CMK (cell line): ENCODE measurements at regions not wholly inside any gene's neighbourhood (a gene's known extent, or its start where the extent isn't known, plus 50 kb on each side); places are given as distances from the start of the nearest gene placed in this dataset.

ENCODE experiments used
- DNase-seq: peaks from one replicate; pipeline ENCODE4 v3.0.0-alpha.2; 2010; ENCODE audit warnings: low read depth

DNA sequence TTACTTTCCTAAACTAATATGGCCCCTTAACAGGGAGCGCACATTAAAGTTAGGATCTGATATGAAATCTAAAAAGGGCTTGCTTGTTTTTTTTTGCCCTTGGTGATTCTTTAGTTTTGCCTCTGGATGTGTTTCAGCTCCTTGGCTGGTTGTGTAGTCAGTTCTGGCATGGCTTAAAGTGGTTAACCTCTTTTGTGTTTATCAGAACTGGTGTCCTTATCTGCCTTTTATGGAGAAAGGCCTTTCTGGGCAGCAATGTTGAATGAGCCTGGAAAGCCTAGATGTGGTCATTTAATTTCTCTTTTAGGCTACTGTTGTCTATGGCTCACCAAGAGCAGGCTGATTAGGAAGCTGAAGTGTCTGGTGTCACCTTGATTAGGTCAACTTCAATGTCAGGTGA is 254.5 kb upstream of the ROPN1 start:
- no peak for DNase-seq

DNA sequence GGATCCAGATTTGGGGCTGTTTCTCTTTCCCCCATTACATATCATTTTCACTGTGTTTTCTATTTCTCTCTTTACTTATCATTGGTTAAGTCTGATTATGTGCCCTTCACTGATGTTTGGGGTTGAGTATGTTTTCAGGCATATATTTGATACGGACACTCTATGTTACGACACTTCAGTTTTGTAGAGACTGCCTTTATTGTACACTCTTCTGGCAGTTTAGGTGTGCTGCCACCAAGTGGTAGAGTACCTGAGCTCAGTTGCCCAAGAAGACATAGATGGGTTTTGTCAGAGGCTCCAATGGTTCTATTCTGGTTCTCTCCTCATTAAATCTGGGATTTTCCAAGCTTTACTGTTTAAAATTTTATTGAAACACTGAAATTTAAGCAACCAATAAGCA is 255.0 kb upstream of the ROPN1 start:
- DNase-seq = no peak

DNA sequence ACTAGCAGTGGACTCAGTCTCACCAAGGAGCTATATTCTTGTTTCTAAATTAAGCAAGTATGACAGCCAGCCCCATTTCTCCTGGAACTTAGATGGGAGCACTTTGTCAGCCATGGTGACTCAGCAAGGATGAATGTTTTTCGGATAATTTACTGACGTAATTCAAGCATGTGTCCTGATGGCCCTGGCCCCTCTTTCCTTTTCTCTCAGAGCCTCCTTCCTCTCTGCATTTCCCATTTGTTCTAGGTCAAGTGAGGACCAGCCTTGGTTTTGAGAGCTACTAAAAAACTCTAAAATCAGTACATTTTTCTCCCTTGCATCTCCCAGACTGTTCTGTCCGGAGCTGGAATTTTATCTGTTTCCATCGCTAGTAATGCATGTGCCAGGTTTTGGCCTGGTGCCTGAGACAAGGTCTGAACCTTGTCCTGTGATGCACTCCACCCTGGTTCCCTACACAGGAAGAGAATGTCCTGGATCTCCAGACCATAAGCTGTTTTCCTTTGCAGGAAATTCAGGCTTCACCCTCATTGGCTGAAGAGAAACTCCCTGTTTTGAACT is 256.6 kb upstream of the ROPN1 start:
- no peak for DNase-seq

DNA sequence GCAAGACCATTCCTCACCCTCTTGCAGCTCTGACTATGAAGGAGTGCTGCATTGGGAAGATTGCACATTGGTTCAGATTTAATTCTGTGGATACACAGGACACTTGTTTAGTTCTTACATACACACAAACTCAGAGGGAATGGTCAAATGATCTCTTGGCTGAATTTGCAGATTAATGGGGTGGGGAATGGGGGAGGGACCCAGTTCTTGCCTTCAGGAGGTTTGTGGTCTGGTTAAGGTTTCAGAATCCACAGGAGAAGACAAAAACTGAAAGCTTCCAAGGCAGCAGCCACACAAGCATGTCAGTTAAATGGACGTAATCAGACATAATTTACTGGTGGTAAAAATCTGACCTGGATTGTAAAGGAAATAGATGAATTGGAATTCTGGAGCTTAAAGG is 257.1 kb upstream of the ROPN1 start:
- DNase-seq = no peak

DNA sequence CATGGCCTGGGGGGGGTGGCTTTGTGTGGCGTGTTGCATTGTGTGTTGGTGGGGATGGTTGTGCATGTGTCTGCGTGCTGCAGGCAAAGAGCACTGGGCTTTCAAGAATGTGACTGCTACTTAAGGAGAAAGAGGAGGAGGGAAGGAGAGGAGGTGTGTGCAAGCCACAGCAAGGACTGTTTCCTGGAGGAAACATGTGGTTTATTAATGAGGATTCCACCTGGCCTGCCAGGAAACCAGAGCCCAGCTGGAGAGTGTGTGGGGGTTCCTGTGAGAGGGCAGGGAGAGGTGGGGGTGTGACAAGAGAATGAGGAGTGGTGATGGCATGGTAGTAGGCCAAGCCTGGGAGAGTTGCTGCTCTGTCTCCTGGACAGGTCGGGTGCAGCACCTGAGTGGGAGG is 258.1 kb upstream of the ROPN1 start:
- DNase-seq = no peak

DNA sequence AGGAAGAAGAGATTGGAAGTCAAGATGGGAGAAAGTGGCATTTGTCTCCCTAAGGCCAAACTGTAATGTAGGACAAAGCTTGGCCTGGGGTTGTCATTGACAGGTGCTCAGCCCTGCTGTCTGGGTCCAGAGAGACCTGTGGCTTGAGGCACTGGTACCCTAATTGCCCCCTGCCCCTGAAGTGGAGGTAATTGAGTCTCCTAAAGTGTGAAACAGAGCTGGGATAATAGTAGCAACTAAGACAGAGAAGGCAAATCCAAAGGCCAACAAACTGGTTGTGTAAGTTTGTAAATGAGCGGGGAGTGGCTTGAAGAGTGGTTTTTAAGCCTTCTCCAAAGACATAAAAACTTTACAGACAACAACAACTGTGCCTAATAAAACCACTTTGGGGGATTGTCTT is 264.2 kb upstream of the ROPN1 start:
- no peak for DNase-seq

DNA sequence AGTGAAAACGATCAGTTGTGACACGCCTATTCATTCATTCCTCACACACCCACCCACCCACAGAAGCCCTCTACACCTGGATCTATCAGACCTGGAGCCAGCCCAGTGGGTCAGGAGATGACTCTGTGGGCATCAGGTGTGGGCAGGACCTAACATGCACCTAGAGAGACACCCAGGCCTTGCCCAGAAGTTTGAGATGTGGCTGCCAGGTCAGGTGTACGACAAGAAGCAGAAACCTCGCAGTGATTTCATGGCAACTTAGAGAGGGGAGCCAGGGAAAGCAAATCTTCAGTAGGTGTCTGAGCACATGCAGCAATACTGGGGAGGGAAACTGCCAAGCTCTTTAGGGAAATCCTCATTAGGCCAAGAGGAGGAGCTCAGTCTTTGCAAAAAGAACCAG is 264.7 kb upstream of the ROPN1 start:
- DNase-seq = no peak

DNA sequence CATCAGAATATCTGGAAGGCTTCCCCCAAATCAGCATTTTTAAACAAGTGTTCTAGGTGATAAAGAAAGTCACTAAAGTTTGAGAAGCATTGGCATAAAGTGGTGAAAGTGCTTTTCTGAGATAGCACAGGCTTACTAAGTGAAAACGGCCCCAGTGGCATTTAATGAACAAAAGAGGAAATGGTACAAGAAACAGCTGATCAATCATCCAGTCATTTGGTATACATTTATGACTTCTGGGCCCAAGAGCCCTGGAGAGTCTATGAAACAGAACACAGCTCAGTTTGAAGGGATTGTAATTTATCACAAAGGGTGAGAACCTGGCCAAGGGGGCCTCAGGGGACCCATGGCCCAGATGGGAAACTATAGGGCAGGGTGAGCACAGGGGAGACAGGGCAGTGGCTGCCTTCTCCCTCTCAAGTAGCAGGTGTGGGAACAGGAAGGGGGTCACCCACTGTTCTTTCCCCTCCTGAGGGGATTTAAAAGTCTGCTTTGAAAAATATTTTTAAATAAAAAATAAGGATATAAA is 265.5 kb upstream of the ROPN1 start:
- no peak for DNase-seq

DNA sequence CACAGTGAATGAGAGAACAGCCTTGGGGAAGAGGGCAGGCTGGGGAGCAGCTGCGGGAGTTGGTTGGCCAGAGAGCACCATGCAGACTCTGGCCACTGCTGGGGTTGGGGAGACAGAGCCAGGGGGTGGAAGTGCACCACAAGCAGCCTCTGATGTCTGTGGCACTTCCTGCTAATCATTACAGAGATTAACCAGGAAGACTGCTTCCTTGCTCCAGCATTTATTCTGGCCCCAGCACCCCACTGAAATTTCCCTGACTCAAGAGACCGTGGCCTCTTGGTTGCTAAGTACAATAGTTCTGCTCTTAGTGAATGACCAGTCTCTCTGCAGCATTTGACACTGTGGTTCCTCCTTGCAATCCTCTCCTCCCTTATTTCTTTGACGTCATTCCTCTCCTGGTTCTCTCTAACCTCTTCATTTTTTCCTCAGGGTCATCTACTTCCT is 266.2 kb upstream of the ROPN1 start:
- no peak for DNase-seq

DNA sequence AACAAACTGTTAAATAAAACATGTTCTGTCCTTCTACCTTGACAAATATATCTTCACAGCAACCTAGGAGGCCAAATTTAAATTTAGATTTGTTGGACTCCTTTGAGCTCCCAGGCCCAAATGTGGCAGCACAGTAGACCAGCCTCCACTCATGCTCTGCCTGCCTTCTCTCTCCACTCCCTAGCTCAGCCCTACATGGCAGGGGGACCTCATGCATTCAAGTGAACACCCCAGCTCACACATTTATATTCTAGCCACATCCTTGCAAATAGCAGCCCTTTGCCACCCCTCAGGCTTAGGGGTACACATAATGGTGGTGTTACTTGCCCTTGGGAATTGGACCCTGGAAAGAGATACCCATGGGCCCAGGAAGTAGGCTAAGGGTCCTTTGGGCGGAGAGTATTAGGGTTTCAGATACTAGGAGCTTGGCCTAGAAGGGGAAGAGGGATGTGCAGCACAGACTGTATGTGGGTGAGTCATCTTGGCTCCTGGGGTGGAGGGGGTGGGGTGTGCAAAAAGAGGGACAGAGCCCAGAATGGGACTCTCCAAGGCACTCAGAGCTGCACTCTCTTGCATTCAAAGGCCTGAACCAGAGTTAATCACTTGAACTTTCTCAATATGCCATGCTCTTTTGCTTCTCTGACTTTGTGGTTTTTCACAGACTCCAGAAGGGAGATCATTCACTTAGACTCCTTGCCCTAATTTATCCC is 268.4 kb upstream of the ROPN1 start:
- no peak for DNase-seq

DNA sequence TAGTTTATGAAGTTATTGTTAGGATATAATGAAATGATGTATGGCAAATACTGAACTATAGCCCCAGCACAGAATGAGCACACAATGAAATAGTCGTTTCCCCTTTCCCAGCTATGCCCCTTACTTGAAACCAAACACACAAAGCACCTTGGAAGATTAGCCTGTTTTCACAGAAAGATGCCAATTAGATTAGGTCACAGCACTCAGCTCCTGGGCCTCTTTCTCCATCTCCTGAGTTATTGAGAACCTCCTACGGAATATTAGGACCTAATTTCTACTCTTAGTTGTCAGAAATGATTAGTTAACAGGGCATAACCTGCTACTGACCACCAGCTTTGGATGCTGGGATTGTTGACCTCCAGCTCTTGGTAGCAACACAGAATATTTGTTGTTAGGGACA is 269.4 kb upstream of the ROPN1 start:
- no peak for DNase-seq

DNA sequence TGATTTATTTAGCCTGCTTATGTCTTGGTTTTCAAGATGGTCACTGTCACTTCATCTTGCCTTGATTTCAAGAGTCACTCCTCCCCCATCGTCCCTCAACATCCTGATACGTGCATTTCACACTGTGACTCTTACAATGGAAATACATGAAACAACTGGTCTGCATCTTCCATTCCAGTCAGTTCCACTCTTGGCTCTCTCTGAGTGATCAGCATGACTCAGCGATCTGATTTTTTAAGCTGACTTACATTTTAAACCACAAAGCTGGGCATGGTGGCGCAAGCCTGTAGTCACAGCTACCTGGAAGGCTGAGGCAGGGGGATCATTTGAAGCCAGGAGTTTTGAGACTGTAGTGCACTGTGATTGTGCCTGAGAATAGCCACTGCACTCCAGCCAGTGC is 271.2 kb upstream of the ROPN1 start:
- DNase-seq = no peak

DNA sequence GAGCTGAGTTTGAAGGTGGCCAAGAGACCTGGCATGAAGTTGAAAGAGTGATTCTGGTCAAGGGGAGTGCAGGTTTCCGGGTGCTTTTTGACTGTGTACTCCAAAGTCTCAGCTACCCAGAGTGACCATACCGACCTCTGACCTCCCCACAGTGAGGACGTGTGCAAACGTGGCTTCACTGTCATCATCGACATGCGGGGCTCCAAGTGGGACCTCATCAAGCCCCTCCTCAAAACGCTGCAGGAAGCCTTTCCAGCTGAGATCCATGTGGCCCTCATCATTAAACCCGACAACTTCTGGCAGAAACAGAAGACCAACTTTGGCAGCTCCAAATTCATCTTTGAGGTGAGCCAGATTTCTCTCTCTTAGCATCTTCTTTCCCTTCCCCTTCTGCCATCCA is 272.4 kb upstream of the ROPN1 start:
- DNase-seq = no peak

DNA sequence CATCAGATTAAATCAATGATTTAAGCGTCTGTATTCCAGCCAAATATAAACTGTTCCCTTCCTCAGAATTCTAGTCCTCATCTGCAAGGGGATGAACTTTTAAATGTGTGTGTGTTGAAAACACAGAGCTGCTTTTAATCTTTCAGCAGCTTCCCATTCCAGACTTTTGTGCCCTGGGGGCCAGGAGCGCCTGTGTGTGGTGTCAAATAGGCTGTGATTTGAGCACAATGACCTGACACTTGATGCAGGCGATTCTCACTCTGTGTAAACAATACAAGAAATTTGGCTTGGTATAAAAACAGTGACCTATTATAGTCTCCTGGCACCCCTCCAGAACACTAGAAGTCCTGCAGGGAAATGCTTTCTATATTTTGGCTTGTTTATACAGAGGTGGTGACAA is 274.6 kb upstream of the ROPN1 start:
- DNase-seq = no peak

DNA sequence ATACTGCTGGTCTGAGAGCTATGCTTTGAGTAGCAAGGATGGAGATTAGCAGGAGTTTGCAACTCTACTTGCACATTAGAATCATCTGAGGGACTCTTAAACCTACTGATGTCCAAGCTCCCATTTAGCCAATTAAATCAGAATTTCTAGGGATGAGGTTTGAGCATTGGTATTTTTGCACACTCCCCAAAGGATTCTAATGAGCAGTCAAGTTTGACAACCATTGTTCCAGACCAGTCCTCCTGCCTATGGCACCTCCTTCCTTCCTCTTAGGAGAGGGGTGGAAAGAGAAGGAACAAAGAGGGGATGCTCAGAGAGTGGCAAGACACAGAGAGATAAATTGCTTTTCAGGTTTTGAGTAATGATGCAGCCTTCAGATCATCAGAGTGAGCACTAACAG is 275.5 kb upstream of the ROPN1 start:
- no peak for DNase-seq

DNA sequence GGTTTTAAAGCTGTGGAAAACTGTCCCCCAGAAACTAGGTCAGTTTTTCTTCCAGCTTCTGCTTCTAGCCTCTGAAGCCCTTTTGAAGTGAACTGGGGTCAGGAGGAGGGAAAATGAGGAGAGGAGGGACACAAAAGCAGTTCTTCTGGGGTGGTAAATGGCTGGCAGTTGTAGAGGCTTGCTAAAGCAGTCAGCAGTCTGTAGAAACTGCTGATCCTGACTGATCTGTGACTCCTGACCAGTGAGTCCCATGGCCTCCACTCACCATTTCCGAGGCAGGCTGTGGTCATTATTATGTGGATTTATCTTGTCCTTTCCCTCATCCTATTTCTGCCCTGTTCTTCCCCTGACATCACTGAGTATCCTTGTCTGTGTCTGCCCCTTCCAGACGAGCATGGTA is 276.4 kb upstream of the ROPN1 start:
- DNase-seq = no peak

DNA sequence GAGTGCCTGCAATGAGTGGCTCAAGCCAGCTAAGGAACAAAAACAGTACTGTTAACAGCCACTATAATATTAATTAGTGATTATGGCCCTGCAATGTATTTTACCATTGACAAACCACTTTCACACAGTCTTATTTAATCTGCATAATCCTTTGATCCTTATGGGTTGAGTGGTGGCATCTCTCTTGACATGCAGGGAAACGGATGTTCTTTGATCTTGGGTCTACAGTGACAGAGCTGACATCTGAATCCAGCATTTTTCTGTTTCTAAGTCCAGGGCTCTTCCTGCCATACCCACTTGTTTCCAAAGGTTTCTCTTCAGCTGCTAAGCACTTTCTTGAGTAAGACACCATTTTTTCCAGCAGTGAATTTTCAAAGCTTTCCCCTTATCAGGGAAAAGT is 277.7 kb upstream of the ROPN1 start:
- no peak for DNase-seq

DNA sequence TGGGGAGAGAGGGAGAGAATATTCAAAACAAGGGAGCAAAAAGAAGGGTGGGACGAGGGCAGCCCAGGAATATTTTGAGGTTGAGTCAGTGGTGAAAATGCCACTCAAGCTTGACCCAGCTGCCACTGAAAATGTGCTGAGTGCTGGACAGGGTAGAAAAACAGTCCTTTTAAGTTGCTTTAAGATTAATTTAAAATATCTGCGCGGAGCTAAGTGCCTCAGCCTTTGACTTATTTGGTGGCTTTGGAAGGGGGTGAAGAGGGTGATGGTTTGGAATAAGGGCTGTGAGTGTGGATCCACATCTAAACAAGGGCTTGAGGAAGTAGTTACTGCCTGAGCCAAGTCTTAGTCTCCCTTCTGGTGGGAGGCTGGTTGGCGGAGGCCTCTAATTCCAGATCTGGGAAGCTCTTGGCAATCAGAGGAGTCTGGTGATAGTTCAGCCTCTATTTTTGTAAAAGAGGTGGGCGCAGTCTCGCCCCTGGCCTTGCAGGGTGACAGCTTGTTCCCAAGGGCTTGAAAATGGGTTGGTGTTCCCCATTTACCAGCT is 280.8 kb upstream of the ROPN1 start:
- no peak for DNase-seq

DNA sequence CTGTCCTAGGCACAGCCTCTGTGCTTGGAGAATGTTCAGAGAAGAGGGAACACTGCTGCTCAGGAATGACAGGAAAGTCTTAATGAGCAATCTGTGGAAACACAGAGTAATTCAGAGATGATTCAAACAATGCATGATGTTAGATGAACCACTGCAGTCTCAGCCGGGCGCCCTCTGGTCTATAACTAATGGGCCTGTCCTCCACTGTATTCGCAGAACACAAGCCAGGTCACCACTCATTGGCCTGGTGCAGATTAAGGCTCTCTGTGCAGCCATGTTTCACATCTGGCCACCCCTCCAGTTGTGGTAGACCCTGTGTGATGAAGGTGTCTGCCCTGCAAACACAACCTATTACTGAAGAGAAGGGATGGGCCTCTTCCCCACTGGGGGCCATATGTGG is 281.7 kb upstream of the ROPN1 start:
- DNase-seq = no peak

DNA sequence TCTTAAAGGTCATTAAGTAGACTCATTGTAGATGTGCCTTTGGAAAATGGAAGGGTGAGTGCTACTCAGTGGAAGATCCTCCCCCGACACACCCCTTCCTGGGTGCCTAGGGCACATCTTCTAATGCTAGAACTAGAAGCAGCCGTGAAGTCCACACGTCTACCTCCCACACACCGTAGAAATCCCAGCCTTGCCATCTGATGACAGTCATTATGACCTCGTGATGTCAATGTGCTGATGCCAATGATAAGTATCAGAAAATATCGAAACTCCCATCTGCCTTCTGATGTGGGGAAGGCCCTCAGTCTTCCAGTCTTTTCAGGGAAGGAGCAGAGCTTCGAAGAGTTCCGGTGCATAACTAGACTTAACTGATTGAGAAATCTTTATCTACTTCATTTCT is 282.1 kb upstream of the ROPN1 start:
- DNase-seq = no peak

DNA sequence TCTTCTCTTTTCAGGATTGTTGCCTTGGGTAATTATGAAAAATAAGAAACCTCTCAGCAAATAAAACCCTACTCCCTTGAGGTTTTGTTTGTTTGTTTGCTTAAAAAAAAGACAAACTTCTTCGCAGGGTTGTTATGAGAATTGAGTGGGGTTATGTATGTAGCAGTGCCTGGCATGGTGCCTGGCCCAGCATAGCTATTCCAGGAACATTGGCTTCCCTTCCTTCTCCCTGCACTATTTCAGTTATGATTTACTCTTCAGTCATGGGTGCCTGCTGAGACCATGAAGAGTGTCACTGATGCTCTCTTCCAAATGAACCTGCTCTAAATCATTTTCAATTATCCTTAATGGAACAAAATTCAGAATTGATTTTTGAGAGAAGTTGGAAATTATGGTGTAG is 283.5 kb upstream of the ROPN1 start:
- DNase-seq = no peak

DNA sequence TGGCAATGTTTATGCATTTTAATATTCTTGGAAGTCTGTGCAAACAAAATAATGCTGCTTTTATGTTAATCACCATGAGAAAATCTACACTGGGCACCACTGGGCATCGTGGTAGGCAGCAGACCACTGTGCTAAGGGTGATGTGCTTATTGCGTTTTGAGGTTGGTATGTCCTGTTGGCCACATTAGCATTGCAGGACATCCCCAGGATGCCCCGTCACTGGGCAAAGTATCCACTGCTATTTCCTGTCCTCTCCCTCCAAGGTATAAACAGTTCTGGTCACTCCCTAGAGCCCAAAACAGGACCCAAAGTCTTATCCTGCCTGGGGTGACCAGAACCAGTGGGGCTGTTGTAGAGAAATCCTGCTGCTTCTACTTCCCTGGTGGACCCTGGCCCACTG is 284.2 kb upstream of the ROPN1 start:
- no peak for DNase-seq

DNA sequence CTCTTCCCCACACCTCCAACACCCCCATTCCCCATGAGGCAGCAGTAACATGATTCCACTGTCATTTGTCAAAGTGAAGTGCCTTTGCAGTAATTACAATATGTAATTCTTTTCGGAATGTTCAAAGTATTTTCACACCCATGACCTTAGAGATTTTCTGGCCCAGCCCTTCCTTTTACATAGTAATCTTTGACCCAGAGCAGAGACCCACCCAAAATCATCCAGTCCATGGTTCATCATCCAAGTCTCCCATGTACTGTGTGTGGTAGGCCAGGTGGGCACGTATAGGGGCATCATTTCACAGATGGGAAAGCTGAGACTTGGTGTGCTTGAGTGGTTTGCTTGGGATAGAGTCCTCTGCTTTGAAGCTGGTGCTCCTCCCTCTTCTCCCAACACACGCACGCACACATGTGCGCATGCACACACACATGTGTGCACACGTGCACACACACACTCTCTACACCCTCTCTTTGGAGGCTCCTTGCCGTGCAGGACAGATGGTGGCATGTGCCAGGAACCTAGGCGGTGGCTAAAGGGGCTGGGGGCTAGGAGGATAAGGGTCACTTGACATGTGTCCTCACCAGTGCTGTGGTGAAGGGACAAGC is 284.7 kb upstream of the ROPN1 start:
- DNase-seq = no peak
